ENCODE measurements at regions not wholly inside any gene's neighbourhood (a gene's known extent, or its start where the extent isn't known, plus 50 kb on each side); places are given as distances from the start of the nearest gene placed in this dataset.

GRCh38 chr9:131798246-131798645 is 58.4 kb upstream of the RAPGEF1 start:
- no peak for DNase-seq
- Histone ChIP-seq H3K9me3 (no peaks in the 10 kb centered on the region), H3K27me3 (peaks cover 0 to 64% (median 0%) of the 10 kb centered on the region in 4 donors), H3K27ac (no peak overlapping the region), H3K4me1 (no peaks in the 10 kb centered on the region), H3K36me3 (no peaks in the 10 kb centered on the region), H3K4me3 (no peak overlapping the region)
- TF ChIP-seq POLR2A (IDR thresholded peaks at IDR 0.05) (no peak), CTCF (IDR thresholded peaks at IDR 0.05) (no peak)
- intact Hi-C loops (cut with DNase I) = no loop called here
- 70 to 72% methylated on average over 6 of the region's 7 CpGs for WGBS, 2 donors

GRCh38 chr9:131794393-131794792 is 54.5 kb upstream of the RAPGEF1 start:
- no peaks in the 10 kb centered on the region for H3K36me3 ChIP-seq
- H3K27ac ChIP-seq = no peak overlapping the region
- WGBS, 2 donors = 65 to 74% methylated on average over 15 of the region's 15 CpGs
- H3K27me3 ChIP-seq = peaks cover 0 to 64% (median 0%) of the 10 kb centered on the region in 4 donors
- DNase-seq = no peak
- intact Hi-C loops (cut with DNase I) = no loop called here
- no peaks in the 10 kb centered on the region for H3K4me1 ChIP-seq
- H3K9me3 ChIP-seq = peaks cover 0 to 9% (median 0%) of the 10 kb centered on the region in 3 donors
- H3K4me3 ChIP-seq = no peak overlapping the region
- no peak for TF ChIP-seq CTCF (IDR thresholded peaks at IDR 0.05)
- no peak for TF ChIP-seq POLR2A (IDR thresholded peaks at IDR 0.05)

GRCh38 chr9:131791542-131792254 is 51.8 kb upstream of the RAPGEF1 start:
- TF ChIP-seq CTCF (IDR thresholded peaks at IDR 0.05) = no peak
- Histone ChIP-seq H3K27ac (no peak overlapping the region), H3K36me3 (no peaks in the 10 kb centered on the region), H3K4me3 (no peak overlapping the region), H3K27me3 (peaks cover 0 to 79% (median 0%) of the 10 kb centered on the region in 4 donors), H3K4me1 (no peaks in the 10 kb centered on the region), H3K9me3 (peaks cover 0 to 10% (median 0%) of the 10 kb centered on the region in 3 donors)
- DNase-seq = no peak
- intact Hi-C loops (cut with DNase I) = no loop called here
- 57 to 76% methylated on average over 3 to 10 of the region's 23 CpGs for WGBS, 2 donors
